ENCODE measurements at regions not wholly inside any gene's neighbourhood (a gene's known extent, or its start where the extent isn't known, plus 50 kb on each side); places are given as distances from the start of the nearest gene placed in this dataset.

GRCh38 chr5:143761663-143762062 lies 50.3 kb upstream of the HMHB1 start:
- ATAC-seq (no peak), DNase-seq (no peak)
- intact Hi-C loops (cut with DNase I, micrococcal nuclease), result no loop called here
- no peaks in the 10 kb centered on the region for H3K36me3 ChIP-seq (ENCODE audit: low read depth)
- TF ChIP-seq CTCF (IDR thresholded peaks at IDR 0.05), result no peak
- H3K9me3 ChIP-seq, result no peaks in the 10 kb centered on the region
- no peaks in the 10 kb centered on the region for H3K4me1 ChIP-seq (ENCODE audit: low read depth)
- H3K4me3 ChIP-seq, result no peak overlapping the region

- H3K4me3 ChIP-seq, result no peak overlapping the region
- ATAC-seq (no peak), DNase-seq (no peak)
- H3K4me1 ChIP-seq (ENCODE audit: low read depth), result no peaks in the 10 kb centered on the region
- intact Hi-C loops (cut with DNase I, micrococcal nuclease), result no loop called here
- TF ChIP-seq CTCF (IDR thresholded peaks at IDR 0.05), result no peak
- no peaks in the 10 kb centered on the region for H3K36me3 ChIP-seq (ENCODE audit: low read depth)
- H3K9me3 ChIP-seq, result no peaks in the 10 kb centered on the region
These were observed 51.2 kb upstream of the HMHB1 start for GRCh38 chr5:143760755-143761154.

GRCh38 chr5:143760131-143760505 lies 51.8 kb upstream of the HMHB1 start:
- no peak overlapping the region for H3K4me3 ChIP-seq
- no peak for TF ChIP-seq CTCF (IDR thresholded peaks at IDR 0.05)

GRCh38 chr5:143759396-143760130 lies 52.4 kb upstream of the HMHB1 start:
- TF ChIP-seq CTCF (IDR thresholded peaks at IDR 0.05), result no peak
- ATAC-seq, result no peak
- DNase-seq, result no peak
- Histone ChIP-seq H3K4me1 (ENCODE audit: low read depth) (no peaks in the 10 kb centered on the region), H3K36me3 (ENCODE audit: low read depth) (no peaks in the 10 kb centered on the region), H3K4me3 (no peak overlapping the region), H3K9me3 (no peaks in the 10 kb centered on the region)
- intact Hi-C loops (cut with DNase I, micrococcal nuclease), result no loop called here

More at GRCh38 chr5:143760131-143760505, 51.8 kb upstream of the HMHB1 start:
- Histone ChIP-seq H3K36me3 (ENCODE audit: low read depth) (no peaks in the 10 kb centered on the region), H3K4me1 (ENCODE audit: low read depth) (no peaks in the 10 kb centered on the region), H3K9me3 (no peaks in the 10 kb centered on the region)
- intact Hi-C loops (cut with DNase I, micrococcal nuclease), result no loop called here
- no peak for ATAC-seq
- DNase-seq, result no peak

- ATAC-seq (no peak), DNase-seq (no peak)
- intact Hi-C loops (cut with DNase I, micrococcal nuclease), result no loop called here
- no peak overlapping the region for H3K4me3 ChIP-seq
- no peaks in the 10 kb centered on the region for H3K36me3 ChIP-seq (ENCODE audit: low read depth)
- no peaks in the 10 kb centered on the region for H3K9me3 ChIP-seq
- H3K4me1 ChIP-seq (ENCODE audit: low read depth), result no peaks in the 10 kb centered on the region
- no peak for TF ChIP-seq CTCF (IDR thresholded peaks at IDR 0.05)
These were observed 53.2 kb upstream of the HMHB1 start for GRCh38 chr5:143758750-143759149.

- intact Hi-C loops (cut with DNase I, micrococcal nuclease), result no loop called here
- Histone ChIP-seq H3K4me1 (ENCODE audit: low read depth) (no peaks in the 10 kb centered on the region), H3K36me3 (ENCODE audit: low read depth) (no peaks in the 10 kb centered on the region), H3K4me3 (no peak overlapping the region), H3K9me3 (no peaks in the 10 kb centered on the region)
- DNase-seq (no peak), ATAC-seq (no peak)
- TF ChIP-seq CTCF (IDR thresholded peaks at IDR 0.05), result no peak
These were observed 53.9 kb upstream of the HMHB1 start for GRCh38 chr5:143758015-143758414.
